ENCODE measurements at regions not wholly inside any gene's neighbourhood (a gene's known extent, or its start where the extent isn't known, plus 50 kb on each side); places are given as distances from the start of the nearest gene placed in this dataset.

DNA sequence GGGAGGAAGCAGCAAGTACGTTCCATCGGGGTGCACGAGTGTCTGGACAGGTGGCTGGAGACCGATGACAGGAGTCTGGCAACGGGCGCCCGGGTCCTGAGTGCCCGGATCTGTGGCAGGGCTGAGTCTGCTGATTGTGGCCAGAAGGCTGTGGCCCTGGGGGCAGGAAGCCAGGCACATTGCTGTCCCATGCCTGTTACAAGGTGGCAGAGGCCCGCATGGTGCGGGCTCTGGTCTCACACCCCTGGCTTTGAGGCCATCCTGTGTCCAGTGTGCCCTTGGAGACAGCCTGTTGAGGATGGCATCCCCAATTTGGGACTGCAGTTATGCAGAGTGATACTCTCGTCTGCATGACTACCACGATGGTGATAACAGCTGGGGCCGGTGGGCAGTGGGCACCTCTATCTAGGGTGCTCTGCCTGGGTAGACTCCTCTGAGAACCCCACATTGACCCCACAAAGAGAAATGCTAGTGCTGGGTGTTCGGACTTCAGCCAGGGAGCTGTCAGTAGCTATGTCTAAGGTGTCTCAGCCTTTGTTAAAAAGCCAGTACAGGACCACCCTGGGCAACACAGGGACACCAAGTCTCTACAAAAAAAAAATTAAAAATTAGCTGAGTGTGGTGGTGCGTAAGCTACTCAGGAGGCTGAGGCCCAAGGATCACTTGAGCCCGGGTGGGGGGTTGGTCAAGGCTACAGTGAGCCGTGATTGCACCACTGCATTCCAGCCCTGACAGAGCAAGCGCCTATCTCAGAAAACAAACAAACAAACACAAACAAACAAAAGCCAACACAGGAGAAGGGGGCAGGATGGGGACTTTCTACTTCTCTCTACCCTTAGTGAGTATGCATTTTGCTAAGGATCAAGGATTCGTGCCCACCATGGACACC lies 88.3 kb downstream of the RHOB start:
- no peak overlapping the region for H3K4me3 ChIP-seq (ENCODE audit: low read depth, low read length)
- in situ Hi-C loops (cut with HindIII; ENCODE audit: low sequenced_read_pairs): no loop called here
- no peak for DNase-seq (ENCODE audit: low read depth, low spot score)
- TF ChIP-seq, protein P1, sequence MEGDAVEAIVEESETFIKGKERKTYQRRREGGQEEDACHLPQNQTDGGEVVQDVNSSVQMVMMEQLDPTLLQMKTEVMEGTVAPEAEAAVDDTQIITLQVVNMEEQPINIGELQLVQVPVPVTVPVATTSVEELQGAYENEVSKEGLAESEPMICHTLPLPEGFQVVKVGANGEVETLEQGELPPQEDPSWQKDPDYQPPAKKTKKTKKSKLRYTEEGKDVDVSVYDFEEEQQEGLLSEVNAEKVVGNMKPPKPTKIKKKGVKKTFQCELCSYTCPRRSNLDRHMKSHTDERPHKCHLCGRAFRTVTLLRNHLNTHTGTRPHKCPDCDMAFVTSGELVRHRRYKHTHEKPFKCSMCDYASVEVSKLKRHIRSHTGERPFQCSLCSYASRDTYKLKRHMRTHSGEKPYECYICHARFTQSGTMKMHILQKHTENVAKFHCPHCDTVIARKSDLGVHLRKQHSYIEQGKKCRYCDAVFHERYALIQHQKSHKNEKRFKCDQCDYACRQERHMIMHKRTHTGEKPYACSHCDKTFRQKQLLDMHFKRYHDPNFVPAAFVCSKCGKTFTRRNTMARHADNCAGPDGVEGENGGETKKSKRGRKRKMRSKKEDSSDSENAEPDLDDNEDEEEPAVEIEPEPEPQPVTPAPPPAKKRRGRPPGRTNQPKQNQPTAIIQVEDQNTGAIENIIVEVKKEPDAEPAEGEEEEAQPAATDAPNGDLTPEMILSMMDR (IDR thresholded peaks at IDR 0.05; ENCODE audit: low read depth, low read length): no peak

DNA sequence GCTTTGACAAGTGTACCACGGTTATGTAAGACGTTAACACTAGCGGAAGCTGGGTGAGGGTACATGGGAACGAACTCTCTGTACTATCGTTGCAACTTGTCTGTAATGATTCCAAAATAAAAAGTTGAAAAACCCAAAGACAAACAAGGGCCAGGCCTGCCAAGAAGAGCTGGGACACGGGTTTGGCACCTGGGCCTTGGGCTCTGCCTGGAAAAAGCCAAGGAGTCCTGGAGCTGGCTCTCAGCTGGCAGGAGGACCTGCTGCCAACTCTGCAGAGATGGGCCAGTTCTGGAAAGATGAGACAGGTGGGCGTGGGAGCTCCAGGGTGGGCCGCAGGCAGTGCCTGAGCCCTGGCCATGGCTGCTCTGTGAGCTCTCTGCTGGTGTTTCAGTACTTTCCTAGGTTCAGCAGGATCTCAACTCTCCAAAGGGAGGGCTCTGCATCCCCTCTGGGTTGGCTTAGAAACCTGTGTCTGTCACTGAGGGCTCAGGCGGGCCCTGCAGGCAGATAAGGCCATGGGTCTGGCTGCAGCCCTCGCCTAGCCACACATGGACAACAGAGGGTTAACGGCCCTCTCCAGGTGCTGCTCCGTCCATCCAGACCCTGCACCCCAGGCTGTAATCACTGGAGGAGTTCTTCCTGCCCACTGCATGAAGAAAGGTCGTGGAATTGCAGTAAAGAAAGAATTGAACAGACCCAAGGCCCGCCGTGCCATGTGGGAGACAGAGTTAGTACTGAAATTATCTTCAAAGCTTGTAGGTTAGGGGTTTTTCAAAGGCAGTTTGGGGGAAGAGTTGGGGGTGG lies 89.9 kb downstream of the RHOB start:
- H3K4me3 ChIP-seq (ENCODE audit: low read depth, low read length): no peak overlapping the region
- TF ChIP-seq, protein P1 (IDR thresholded peaks at IDR 0.05; ENCODE audit: low read depth, low read length): no peak
- no peak for DNase-seq (ENCODE audit: low read depth, low spot score)
- in situ Hi-C loops (cut with HindIII; ENCODE audit: low sequenced_read_pairs): no loop called here

DNA sequence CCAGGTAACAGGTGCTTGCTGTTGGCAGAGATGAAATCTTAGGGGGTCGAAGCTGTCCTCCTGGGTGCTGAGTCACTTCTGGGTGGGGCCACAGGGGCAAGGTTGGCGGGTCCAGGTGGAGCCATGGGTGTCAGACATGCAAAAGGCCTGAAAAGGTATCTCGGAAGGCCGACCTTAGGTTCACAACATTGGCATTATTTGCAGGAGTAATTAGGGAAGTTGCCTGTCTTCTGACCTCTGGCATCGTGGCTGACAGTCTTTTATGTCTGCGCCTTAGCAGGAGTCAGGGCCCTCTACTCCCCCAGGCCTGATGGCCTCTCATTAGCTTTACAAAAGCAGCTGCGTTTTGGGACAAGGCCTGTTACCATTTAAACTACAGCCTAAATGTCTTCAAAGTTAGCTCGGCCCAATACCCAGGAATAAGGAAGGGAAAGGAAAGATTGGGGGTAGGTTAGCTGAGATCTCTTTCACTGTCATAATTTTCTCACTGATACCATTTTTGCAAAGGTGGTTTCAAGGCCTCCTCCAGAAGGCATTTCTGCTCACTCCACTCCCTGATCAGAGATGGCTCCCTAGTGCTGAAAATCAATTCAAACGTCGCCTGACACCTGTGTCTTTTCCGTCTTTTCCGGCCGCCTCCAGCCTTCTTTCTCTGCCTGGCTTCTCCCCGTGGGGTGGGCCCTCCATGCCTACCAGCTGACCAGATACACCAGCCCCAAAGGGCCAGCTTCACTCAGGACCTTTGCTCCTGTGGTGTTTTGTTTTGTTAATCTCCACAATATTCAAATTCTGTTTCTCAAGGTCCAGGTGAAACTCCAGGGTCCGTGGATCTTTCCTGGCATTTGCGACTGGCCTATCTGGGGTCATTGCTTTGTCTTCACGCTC lies 90.8 kb downstream of the RHOB start:
- TF ChIP-seq, protein P1 (IDR thresholded peaks at IDR 0.05; ENCODE audit: low read depth, low read length): no peak
- no peak for DNase-seq (ENCODE audit: low read depth, low spot score)
- in situ Hi-C loops (cut with HindIII; ENCODE audit: low sequenced_read_pairs): no loop called here
- no peak overlapping the region for H3K4me3 ChIP-seq (ENCODE audit: low read depth, low read length)

DNA sequence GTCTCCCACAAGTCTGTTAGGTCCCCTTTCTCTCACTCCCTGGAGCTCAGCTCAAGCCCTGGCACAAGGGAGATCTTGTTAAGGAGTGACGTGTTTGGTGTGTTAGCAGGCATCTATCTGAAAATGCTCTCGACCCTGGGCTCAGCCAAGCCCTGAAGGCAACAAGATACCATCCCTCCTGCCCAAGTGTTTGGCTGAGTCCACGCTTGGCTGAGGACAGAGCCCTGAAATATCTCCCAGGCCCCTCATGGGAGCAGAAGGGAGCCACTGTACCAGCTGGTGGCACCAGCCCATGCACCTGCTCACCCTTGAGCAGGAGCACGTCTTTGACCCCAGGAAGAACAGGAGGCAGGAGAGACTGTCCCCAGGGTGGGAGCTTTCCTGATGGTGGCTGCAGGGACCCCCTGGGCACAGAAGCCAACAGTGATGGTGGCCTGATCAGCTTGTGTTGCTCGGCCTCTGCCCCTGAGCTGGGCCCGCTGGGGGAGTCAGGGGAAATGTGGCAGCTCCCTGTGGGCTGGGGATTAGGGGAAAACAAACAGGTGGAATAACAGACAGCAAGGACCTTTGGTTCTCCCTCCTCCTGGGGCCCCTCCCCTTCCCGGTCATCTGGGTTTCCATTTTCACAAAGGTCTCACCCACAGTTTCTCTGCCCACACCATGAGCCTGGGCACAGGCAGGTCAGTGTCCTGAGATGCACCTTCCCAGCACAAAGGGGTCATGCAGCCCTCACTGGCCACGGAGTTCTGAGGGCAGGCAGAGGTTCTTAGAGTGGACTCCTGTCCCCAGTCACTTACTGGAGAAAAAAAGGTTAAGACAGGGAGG lies 91.6 kb downstream of the RHOB start:
- TF ChIP-seq, protein P1 (IDR thresholded peaks at IDR 0.05; ENCODE audit: low read depth, low read length): no peak
- in situ Hi-C loops (cut with HindIII; ENCODE audit: low sequenced_read_pairs): no loop called here
- H3K4me3 ChIP-seq (ENCODE audit: low read depth, low read length): no peak overlapping the region
- DNase-seq (ENCODE audit: low read depth, low spot score): no peak

DNA sequence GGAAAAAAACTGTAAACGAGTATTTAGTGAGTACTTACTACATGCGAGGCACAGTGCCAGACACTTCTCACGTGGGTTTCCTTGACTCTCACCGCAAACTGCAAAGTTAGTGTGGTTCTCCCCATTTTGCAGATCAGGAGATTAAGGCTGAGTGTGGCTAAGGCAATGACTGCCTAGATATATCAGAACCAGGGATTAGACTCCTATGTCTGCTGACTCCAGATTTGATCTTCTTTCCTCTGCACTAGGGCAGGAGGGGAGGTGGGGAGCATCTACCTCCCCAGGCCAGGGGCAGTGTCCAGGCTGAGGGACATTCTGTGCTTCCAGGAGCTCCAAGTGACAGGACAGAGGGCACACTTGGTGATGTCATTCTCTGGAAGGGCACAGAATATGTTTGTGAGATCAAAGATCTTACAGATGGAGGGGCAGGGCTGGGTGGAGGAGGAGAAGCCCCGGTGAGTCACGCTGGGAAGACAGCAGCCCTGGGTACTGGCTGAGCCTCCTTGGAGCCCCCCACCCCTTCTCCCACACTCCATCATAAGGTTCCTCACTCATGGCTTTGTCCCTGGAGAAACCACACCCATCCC lies 92.4 kb downstream of the RHOB start:
- TF ChIP-seq, protein P1 (IDR thresholded peaks at IDR 0.05; ENCODE audit: low read depth, low read length): no peak
- in situ Hi-C loops (cut with HindIII; ENCODE audit: low sequenced_read_pairs): no loop called here
- H3K4me3 ChIP-seq (ENCODE audit: low read depth, low read length): no peak overlapping the region
- DNase-seq (ENCODE audit: low read depth, low spot score): no peak
